ENCODE measurements at regions not wholly inside any gene's neighbourhood (a gene's known extent, or its start where the extent isn't known, plus 50 kb on each side); places are given as distances from the start of the nearest gene placed in this dataset.

GRCh38 chr13:89746554-89746953 lies 1600.9 kb upstream of the MIR17HG start:
- TF ChIP-seq GATA2 (IDR thresholded peaks at IDR 0.05; ENCODE audit: low read depth, low read length), result no peak
- no peak for TF ChIP-seq GATA3 (IDR thresholded peaks at IDR 0.05; ENCODE audit: low read depth, low read length)

Measured in SH-SY5Y (cell line).